WI38 (cell line): ENCODE measurements at regions not wholly inside any gene's neighbourhood (a gene's known extent, or its start where the extent isn't known, plus 50 kb on each side); places are given as distances from the start of the nearest gene placed in this dataset.

ENCODE experiments used
- H3K4me3 ChIP-seq: 2 replicates; pipeline ENCODE4 v1.5.1; 2011; ENCODE audit warnings: low read depth, mild to moderate bottlenecking, control low read depth, low read length
- CTCF ChIP-seq: IDR thresholded peaks from 2 replicates; pipeline ENCODE4 v1.5.1; 2012; ENCODE audit warnings: low read depth, mild to moderate bottlenecking, control low read depth, low read length

GRCh38 chr9:94018628-94019027, 63.5 kb upstream of the BARX1 start:
- H3K4me3 ChIP-seq = no peak overlapping the region
- no peak for TF ChIP-seq CTCF

- TF ChIP-seq CTCF = no peak
- no peak overlapping the region for H3K4me3 ChIP-seq
Measured at GRCh38 chr9:94017939-94018531, 62.9 kb upstream of the BARX1 start.

GRCh38 chr9:94016744-94017143, 61.6 kb upstream of the BARX1 start:
- no peak overlapping the region for H3K4me3 ChIP-seq
- no peak for TF ChIP-seq CTCF

- no peak overlapping the region for H3K4me3 ChIP-seq
- TF ChIP-seq CTCF = no peak
Measured at GRCh38 chr9:94014920-94015319, 59.8 kb upstream of the BARX1 start.

GRCh38 chr9:94014066-94014654, 59.0 kb upstream of the BARX1 start:
- peak; percentile 43; the same call in 1 of the 2 replicates for TF ChIP-seq CTCF
- H3K4me3 ChIP-seq = no peak overlapping the region

GRCh38 chr9:94010980-94011533, 55.9 kb upstream of the BARX1 start:
- no peak overlapping the region for H3K4me3 ChIP-seq
- TF ChIP-seq CTCF = no peak

GRCh38 chr9:94005272-94005901, 50.2 kb upstream of the BARX1 start:
- no peak for TF ChIP-seq CTCF
- H3K4me3 ChIP-seq = no peak overlapping the region
